Pons (tissue), 1 donor: ENCODE measurements at regions not wholly inside any gene's neighbourhood (a gene's known extent, or its start where the extent isn't known, plus 50 kb on each side); places are given as distances from the start of the nearest gene placed in this dataset.

ENCODE experiments used
- DNase-seq: peaks from one replicate; pipeline ENCODE4 v3.0.0-alpha.2; 2016; ENCODE audit warnings: low spot score

- DNase-seq: no peak
Measured at GRCh38 chr6:37105148-37106050, 64.6 kb upstream of the PIM1 start.

- no peak for DNase-seq
Measured at GRCh38 chr6:37106051-37106363, 63.9 kb upstream of the PIM1 start.

DNA sequence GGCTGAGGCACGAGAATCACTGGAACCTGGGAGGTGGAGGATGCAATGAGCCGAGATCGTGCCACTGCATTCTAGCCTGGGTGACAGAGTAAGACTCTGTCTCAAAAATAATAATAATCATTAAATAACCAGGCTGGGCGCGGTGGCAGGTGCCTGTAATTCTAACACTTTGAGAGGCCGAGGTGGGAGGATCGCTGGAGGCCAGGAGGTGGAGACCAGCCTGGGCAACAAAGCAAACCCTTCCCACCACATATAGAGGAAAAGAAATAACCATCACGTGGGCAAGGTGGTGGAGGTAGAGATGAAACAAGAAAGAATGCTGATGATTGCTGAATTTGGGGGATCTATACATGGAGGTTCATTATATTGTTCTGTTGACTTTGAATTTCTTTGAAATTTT lies 63.4 kb upstream of the PIM1 start:
- DNase-seq: no peak

- DNase-seq: no peak
Measured at GRCh38 chr6:37106982-37107491, 62.9 kb upstream of the PIM1 start.

- DNase-seq: no peak
Measured at GRCh38 chr6:37109714-37110499, 60.0 kb upstream of the PIM1 start.

- no peak for DNase-seq
Measured at GRCh38 chr6:37110500-37111461, 59.2 kb upstream of the PIM1 start.

DNA sequence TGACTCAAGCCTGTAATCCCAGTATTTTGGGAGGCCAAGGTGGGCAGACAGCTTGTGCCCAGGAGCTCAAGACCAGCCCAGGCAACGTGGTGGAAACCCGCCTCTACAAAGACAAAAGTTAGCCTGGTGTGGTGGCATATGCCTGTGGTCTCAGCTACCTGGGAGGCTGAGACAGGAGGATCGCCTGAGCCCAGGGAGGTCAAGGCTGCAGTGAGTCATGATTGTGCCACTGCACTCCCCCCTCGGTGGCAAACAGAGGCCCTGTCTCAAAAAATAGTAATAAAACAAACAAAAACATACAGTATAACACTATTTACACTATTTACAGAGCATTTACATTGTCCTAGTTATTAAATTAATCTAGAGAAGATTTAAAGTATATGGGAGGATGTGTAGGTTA lies 56.0 kb upstream of the PIM1 start:
- DNase-seq: no peak

DNA sequence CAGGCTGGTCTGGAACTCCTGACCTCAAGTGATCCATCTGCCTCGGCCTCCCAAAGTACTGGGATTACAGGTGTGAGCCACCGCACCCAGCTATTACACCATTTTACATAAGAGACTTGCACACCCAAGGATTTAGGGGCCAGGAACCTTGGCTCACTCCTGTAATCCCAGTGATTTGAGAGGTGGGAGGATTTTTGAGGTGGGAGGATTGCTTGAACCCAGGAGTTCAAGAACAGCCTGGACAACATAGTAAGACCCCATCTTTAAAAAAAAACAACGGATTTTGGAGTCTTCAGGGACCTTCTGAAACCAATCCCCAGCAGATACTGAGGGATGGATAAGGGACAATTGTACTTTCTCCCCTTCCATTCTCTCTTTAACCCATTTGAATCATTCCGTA lies 55.3 kb upstream of the PIM1 start:
- no peak for DNase-seq

- peak; percentile 45 for DNase-seq
Measured at GRCh38 chr6:37115236-37115895, 54.6 kb upstream of the PIM1 start.

GRCh38 chr6:37116326-37116725 lies 53.6 kb upstream of the PIM1 start:
- DNase-seq: no peak

GRCh38 chr6:37119387-37119886 lies 50.5 kb upstream of the PIM1 start:
- DNase-seq: no peak
